ENCODE measurements at regions not wholly inside any gene's neighbourhood (a gene's known extent, or its start where the extent isn't known, plus 50 kb on each side); places are given as distances from the start of the nearest gene placed in this dataset.

DNA sequence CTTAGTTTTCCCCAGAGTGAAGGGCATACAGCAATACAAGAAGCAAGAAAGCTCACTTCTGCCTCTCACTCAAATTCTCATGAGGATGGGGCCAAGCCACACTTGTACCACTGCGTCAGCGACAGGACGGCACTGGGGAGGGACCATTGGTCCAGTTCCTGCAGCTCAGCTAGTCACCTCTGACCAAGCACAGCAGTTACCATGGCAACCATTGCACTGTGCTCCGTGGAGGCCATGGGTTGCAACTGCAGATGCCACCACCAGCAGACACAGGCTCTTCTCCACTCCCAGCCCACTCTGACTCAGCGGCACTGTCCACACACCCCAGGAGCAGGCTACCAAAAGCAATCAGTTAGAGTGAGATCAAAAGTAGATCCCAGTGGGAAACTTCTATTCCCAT, 441.1 kb upstream of the ARID1B start:
- no peak for TF ChIP-seq EZH2 (IDR thresholded peaks at IDR 0.05; ENCODE audit: borderline replicate concordance, low read length)
- TF ChIP-seq, protein P1, sequence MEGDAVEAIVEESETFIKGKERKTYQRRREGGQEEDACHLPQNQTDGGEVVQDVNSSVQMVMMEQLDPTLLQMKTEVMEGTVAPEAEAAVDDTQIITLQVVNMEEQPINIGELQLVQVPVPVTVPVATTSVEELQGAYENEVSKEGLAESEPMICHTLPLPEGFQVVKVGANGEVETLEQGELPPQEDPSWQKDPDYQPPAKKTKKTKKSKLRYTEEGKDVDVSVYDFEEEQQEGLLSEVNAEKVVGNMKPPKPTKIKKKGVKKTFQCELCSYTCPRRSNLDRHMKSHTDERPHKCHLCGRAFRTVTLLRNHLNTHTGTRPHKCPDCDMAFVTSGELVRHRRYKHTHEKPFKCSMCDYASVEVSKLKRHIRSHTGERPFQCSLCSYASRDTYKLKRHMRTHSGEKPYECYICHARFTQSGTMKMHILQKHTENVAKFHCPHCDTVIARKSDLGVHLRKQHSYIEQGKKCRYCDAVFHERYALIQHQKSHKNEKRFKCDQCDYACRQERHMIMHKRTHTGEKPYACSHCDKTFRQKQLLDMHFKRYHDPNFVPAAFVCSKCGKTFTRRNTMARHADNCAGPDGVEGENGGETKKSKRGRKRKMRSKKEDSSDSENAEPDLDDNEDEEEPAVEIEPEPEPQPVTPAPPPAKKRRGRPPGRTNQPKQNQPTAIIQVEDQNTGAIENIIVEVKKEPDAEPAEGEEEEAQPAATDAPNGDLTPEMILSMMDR (conservative IDR thresholded peaks at IDR 0.05 in 1 of 2, IDR thresholded peaks at IDR 0.05 in 1 of 2; ENCODE audit: extremely low read depth in 1 of 2, insufficient read depth in 1 of 2, low read depth in 1 of 2, low read length in 2 of 2), result no peak

Measured in mammary epithelial cell (primary cell).